ENCODE measurements at regions not wholly inside any gene's neighbourhood (a gene's known extent, or its start where the extent isn't known, plus 50 kb on each side); places are given as distances from the start of the nearest gene placed in this dataset.

GRCh38 chr2:18814387-18814786, 225.0 kb upstream of the NT5C1B start:
- no peaks in the 10 kb centered on the region for H3K36me3 ChIP-seq
- DNase-seq (no peak), ATAC-seq (no peak)
- TF ChIP-seq, protein P1, sequence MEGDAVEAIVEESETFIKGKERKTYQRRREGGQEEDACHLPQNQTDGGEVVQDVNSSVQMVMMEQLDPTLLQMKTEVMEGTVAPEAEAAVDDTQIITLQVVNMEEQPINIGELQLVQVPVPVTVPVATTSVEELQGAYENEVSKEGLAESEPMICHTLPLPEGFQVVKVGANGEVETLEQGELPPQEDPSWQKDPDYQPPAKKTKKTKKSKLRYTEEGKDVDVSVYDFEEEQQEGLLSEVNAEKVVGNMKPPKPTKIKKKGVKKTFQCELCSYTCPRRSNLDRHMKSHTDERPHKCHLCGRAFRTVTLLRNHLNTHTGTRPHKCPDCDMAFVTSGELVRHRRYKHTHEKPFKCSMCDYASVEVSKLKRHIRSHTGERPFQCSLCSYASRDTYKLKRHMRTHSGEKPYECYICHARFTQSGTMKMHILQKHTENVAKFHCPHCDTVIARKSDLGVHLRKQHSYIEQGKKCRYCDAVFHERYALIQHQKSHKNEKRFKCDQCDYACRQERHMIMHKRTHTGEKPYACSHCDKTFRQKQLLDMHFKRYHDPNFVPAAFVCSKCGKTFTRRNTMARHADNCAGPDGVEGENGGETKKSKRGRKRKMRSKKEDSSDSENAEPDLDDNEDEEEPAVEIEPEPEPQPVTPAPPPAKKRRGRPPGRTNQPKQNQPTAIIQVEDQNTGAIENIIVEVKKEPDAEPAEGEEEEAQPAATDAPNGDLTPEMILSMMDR (IDR thresholded peaks at IDR 0.05) = no peak
- H3K4me3 ChIP-seq = no peak overlapping the region
- intact Hi-C loops (cut with DNase I) = no loop called here
- no peak overlapping the region for H3K27ac ChIP-seq
- H3K4me1 ChIP-seq = no peaks in the 10 kb centered on the region
- H3K9me3 ChIP-seq = no peaks in the 10 kb centered on the region
- H3K27me3 ChIP-seq (ENCODE audit: low read depth) = no peaks in the 10 kb centered on the region

- ATAC-seq (no peak), DNase-seq (no peak)
- no peaks in the 10 kb centered on the region for H3K4me1 ChIP-seq
- no peaks in the 10 kb centered on the region for H3K36me3 ChIP-seq
- TF ChIP-seq, protein P1 (IDR thresholded peaks at IDR 0.05) = no peak
- no peak overlapping the region for H3K27ac ChIP-seq
- intact Hi-C loops (cut with DNase I) = no loop called here
- no peak overlapping the region for H3K4me3 ChIP-seq
- H3K9me3 ChIP-seq = no peaks in the 10 kb centered on the region
- no peaks in the 10 kb centered on the region for H3K27me3 ChIP-seq (ENCODE audit: low read depth)
Observed at GRCh38 chr2:18804536-18804935, 215.2 kb upstream of the NT5C1B start.

GRCh38 chr2:18803141-18803939, 214.0 kb upstream of the NT5C1B start:
- H3K9me3 ChIP-seq = no peaks in the 10 kb centered on the region
- TF ChIP-seq, protein P1 (IDR thresholded peaks at IDR 0.05) = no peak
- H3K36me3 ChIP-seq = no peaks in the 10 kb centered on the region
- no peaks in the 10 kb centered on the region for H3K27me3 ChIP-seq (ENCODE audit: low read depth)
- H3K4me1 ChIP-seq = no peaks in the 10 kb centered on the region
- ATAC-seq (no peak), DNase-seq (no peak)
- H3K4me3 ChIP-seq = no peak overlapping the region
- intact Hi-C loops (cut with DNase I) = no loop called here
- no peak overlapping the region for H3K27ac ChIP-seq

GRCh38 chr2:18800240-18800971, 211.0 kb upstream of the NT5C1B start:
- Histone ChIP-seq H3K4me1 (no peaks in the 10 kb centered on the region), H3K27ac (no peak overlapping the region), H3K27me3 (ENCODE audit: low read depth) (no peaks in the 10 kb centered on the region), H3K36me3 (no peaks in the 10 kb centered on the region), H3K9me3 (no peaks in the 10 kb centered on the region), H3K4me3 (no peak overlapping the region)
- intact Hi-C loops (cut with DNase I) = no loop called here
- TF ChIP-seq, protein P1 (IDR thresholded peaks at IDR 0.05) = no peak
- DNase-seq (no peak), ATAC-seq (peak in 1 of 2 donors; percentile 73)

- Histone ChIP-seq H3K9me3 (no peaks in the 10 kb centered on the region), H3K4me1 (no peaks in the 10 kb centered on the region), H3K27ac (no peak overlapping the region), H3K27me3 (ENCODE audit: low read depth) (no peaks in the 10 kb centered on the region), H3K36me3 (no peaks in the 10 kb centered on the region), H3K4me3 (no peak overlapping the region)
- DNase-seq (no peak), ATAC-seq (no peak)
- intact Hi-C loops (cut with DNase I) = no loop called here
- TF ChIP-seq, protein P1 (IDR thresholded peaks at IDR 0.05) = no peak
Observed at GRCh38 chr2:18799397-18799796, 210.0 kb upstream of the NT5C1B start.

Data from lower lobe of right lung (tissue), 2 donors.